ENCODE measurements at regions not wholly inside any gene's neighbourhood (a gene's known extent, or its start where the extent isn't known, plus 50 kb on each side); places are given as distances from the start of the nearest gene placed in this dataset.

DNA sequence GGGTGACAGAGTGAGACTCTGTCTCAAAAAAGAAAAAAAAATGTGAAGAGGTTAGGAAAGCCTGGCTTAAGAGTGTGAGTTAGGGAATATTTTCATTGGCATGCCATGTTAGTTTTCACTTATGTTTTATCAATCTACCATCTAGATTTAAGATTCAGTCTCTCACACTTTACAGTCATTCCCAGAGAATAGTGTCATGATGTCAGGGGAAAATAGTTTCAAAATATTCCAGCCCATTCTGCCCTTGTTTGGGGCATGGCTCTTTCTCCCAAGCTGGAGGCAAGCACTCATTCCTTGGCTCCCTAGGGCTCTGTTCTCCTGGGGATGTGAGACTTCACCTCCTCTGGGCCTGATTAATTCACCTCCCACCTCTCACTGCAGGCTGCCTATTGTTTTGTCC lies 331.5 kb downstream of the CXCL12 start:
- TF ChIP-seq, protein P1, sequence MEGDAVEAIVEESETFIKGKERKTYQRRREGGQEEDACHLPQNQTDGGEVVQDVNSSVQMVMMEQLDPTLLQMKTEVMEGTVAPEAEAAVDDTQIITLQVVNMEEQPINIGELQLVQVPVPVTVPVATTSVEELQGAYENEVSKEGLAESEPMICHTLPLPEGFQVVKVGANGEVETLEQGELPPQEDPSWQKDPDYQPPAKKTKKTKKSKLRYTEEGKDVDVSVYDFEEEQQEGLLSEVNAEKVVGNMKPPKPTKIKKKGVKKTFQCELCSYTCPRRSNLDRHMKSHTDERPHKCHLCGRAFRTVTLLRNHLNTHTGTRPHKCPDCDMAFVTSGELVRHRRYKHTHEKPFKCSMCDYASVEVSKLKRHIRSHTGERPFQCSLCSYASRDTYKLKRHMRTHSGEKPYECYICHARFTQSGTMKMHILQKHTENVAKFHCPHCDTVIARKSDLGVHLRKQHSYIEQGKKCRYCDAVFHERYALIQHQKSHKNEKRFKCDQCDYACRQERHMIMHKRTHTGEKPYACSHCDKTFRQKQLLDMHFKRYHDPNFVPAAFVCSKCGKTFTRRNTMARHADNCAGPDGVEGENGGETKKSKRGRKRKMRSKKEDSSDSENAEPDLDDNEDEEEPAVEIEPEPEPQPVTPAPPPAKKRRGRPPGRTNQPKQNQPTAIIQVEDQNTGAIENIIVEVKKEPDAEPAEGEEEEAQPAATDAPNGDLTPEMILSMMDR (conservative IDR thresholded peaks at IDR 0.05 in 1 of 2, IDR thresholded peaks at IDR 0.05 in 1 of 2; ENCODE audit: extremely low read depth in 1 of 2, insufficient read depth in 1 of 2, low read depth in 1 of 2, low read length in 2 of 2): no peak
- no peak for TF ChIP-seq EZH2 (IDR thresholded peaks at IDR 0.05; ENCODE audit: borderline replicate concordance, low read length)
